Mucosa of descending colon (tissue), 3 donors: ENCODE measurements at regions not wholly inside any gene's neighbourhood (a gene's known extent, or its start where the extent isn't known, plus 50 kb on each side); places are given as distances from the start of the nearest gene placed in this dataset.

Experiments used
- ATAC-seq: fragments of 200-7000 bp; cut with Tn5 transposase; one replicate; pipeline ENCODE4 v1.9.1; 2020; ENCODE audit warnings: mild to moderate bottlenecking, moderate library complexity
- DNase-seq, 3 donors: peaks; one replicate each; pipeline ENCODE4 v3.0.0-alpha.2; 2020
- H3K36me3 ChIP-seq: fragments of 200-600 bp; one replicate; pipeline ENCODE4 v1.8.0; 2021; ENCODE audit warnings: low read depth, mild to moderate bottlenecking
- H3K4me1 ChIP-seq: fragments of 200-600 bp; one replicate; pipeline ENCODE4 v1.8.0; 2021; ENCODE audit warnings: low read depth, mild to moderate bottlenecking
- H3K4me3 ChIP-seq: fragments of 200-600 bp; one replicate; pipeline ENCODE4 v1.8.0; 2021; ENCODE audit warnings: mild to moderate bottlenecking
- H3K9me3 ChIP-seq: fragments of 200-600 bp; one replicate; pipeline ENCODE4 v1.8.0; 2021; ENCODE audit warnings: mild to moderate bottlenecking
- intact Hi-C, 2 donors: fragments of 100-400 bp; cut with DNase I in 1 of 2; cut with micrococcal nuclease in 1 of 2; formaldehyde crosslinking; loops; one replicate each; pipeline versions ENCODE4 v1.11.0 to v1.11.1; 2022; cut with DNase I, micrococcal nuclease
- TF ChIP-seq, protein P1 (sequence below): fragments of 200-600 bp; IDR thresholded peaks from one replicate; pipeline ENCODE4 v1.8.0; 2022; ENCODE audit warnings: antibody characterized with exemption, mild to moderate bottlenecking
- donor health status: DM: no; HTN: no; CAD: no; lungs with moderate emphysema.
- donor health status: DM: no; HTN: no; CAD: no.
- donor health status: DM: no; HTN: yes; CAD: no.

GRCh38 chr16:85183564-85183963 is 71.3 kb upstream of the CIBAR2 start:
- Histone ChIP-seq H3K4me1 (no peaks in the 10 kb centered on the region), H3K9me3 (peaks cover 7% of the 10 kb centered on the region), H3K36me3 (no peaks in the 10 kb centered on the region), H3K4me3 (no peak overlapping the region)
- no peak for DNase-seq
- intact Hi-C loops = no loop called here
- TF ChIP-seq, protein P1, sequence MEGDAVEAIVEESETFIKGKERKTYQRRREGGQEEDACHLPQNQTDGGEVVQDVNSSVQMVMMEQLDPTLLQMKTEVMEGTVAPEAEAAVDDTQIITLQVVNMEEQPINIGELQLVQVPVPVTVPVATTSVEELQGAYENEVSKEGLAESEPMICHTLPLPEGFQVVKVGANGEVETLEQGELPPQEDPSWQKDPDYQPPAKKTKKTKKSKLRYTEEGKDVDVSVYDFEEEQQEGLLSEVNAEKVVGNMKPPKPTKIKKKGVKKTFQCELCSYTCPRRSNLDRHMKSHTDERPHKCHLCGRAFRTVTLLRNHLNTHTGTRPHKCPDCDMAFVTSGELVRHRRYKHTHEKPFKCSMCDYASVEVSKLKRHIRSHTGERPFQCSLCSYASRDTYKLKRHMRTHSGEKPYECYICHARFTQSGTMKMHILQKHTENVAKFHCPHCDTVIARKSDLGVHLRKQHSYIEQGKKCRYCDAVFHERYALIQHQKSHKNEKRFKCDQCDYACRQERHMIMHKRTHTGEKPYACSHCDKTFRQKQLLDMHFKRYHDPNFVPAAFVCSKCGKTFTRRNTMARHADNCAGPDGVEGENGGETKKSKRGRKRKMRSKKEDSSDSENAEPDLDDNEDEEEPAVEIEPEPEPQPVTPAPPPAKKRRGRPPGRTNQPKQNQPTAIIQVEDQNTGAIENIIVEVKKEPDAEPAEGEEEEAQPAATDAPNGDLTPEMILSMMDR = no peak
- ATAC-seq = no peak

GRCh38 chr16:85184404-85184803 is 72.1 kb upstream of the CIBAR2 start:
- H3K4me3 ChIP-seq = no peak overlapping the region
- H3K36me3 ChIP-seq = no peaks in the 10 kb centered on the region
- no peak for DNase-seq
- H3K4me1 ChIP-seq = no peaks in the 10 kb centered on the region
- peaks cover 7% of the 10 kb centered on the region for H3K9me3 ChIP-seq
- intact Hi-C loops = no loop called here
- no peak for ATAC-seq
- TF ChIP-seq, protein P1 = no peak

DNA sequence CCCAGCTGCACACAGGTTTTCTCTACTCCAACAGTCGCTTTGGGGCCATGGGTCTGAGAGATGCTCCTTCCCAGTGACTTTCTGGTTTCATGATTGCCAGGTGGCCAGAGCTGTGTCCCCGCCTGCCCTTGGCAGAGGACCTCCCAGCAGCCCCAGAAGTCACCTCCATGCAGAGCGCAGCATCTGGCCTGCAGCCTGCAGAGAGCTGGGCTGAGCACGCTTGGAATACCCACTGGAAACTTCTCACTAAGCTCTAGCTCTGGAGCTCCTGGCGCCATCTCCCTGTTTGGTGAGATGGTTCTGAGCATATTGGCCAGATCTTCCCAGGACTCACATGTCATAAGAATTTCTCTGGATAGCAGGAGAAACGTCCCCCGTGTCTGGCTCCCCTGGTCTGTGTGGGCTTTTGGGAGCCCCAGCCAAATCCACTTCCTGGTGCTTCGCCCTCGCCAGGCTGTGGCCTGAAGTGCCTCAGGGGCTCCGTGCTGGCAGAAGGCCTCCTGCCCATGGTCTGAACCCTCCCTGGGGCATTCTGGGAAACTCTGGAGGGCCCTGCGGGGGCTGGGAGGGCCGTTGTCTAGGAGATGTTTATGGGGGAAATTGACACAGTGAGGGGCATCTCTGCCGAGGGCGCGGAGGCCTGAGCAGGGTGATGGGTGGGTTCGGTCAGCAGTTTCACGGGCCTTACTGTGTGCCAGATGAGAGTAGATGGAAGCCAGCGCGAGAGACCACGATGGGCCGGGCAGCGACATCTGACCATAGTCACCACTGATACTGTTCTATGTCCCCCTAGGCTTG is 73.2 kb upstream of the CIBAR2 start:
- Histone ChIP-seq H3K36me3 (no peaks in the 10 kb centered on the region), H3K4me1 (no peaks in the 10 kb centered on the region), H3K4me3 (no peak overlapping the region), H3K9me3 (peaks cover 7% of the 10 kb centered on the region)
- intact Hi-C loops = no loop called here
- TF ChIP-seq, protein P1 = no peak
- DNase-seq (no peak), ATAC-seq (no peak)

DNA sequence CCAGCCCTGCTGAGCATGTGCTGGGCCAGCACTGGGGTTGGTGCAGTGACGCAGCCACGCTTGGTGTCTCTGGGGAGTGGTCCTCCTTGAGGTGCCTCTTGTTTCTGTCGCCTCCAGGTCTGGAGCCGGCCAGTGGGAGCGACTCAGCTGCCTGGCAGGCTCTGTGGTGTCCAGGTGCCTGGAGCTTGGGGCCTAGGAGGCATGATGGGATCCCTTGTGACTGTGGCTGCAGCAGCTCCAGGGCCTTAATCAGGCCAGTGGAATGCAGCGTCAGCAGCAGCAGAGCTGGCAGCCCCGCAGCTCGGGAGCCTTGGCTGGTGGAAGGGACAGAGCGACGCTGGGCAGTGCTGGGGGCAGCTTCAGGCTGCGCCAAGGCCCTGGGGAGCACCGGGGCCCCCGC is 74.7 kb upstream of the CIBAR2 start:
- no peak overlapping the region for H3K4me3 ChIP-seq
- peaks cover 7% of the 10 kb centered on the region for H3K9me3 ChIP-seq
- no peaks in the 10 kb centered on the region for H3K4me1 ChIP-seq
- DNase-seq = no peak
- intact Hi-C loops = no loop called here
- H3K36me3 ChIP-seq = no peaks in the 10 kb centered on the region
- peak; percentile 19 for ATAC-seq
- TF ChIP-seq, protein P1 = no peak

DNA sequence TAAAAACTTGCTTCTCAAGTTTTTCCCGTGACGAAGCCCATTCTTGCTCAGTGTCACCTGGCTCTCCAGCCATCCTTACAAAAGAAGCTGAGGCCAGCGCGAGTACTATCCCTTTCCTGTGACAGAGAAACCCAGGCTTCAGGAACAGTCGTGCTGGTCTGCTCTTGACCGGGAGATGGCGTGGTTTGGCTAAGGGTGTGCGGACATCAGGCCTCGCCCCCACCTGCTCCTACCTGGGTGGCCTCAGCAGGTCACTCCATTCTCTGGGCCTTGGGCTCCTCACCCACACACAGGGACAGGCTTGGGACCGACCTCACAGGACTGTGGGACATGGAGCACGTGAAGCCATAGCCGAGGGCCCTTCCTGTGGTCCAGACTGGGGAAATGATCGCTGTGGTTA is 75.2 kb upstream of the CIBAR2 start:
- no peak for DNase-seq
- Histone ChIP-seq H3K9me3 (peaks cover 7% of the 10 kb centered on the region), H3K4me3 (no peak overlapping the region), H3K36me3 (no peaks in the 10 kb centered on the region), H3K4me1 (no peaks in the 10 kb centered on the region)
- TF ChIP-seq, protein P1 = no peak
- no peak for ATAC-seq
- intact Hi-C loops = no loop called here

DNA sequence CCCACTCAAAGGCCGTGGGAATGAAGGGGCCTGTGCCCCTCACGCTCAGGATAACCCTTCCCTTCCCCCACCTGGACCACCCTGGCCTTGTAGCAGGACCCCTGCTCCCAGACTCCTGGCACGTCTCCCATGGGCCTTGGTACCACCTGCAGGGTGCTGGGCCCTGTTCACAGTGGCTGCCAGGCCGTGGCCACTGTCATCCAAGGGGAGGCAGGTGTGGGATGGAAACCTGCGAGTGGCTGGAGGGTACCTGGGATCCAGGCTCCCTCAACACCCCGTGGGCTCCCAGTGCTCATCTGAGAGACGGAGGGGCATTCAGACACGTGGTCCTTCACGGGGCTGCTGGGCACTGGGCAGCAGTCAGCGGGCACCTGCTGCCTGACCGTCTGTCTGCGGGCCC is 75.6 kb upstream of the CIBAR2 start:
- Histone ChIP-seq H3K9me3 (peaks cover 7% of the 10 kb centered on the region), H3K4me1 (no peaks in the 10 kb centered on the region), H3K4me3 (no peak overlapping the region), H3K36me3 (no peaks in the 10 kb centered on the region)
- TF ChIP-seq, protein P1 = no peak
- intact Hi-C loops = no loop called here
- no peak for ATAC-seq
- DNase-seq = no peak
